Activated naive CD4-positive, alpha-beta T cell treated with anti-CD3 and anti-CD28 coated beads, Interleukin-2, amount 50 U/mL, for 16 hours (primary cell): ENCODE measurements at regions not wholly inside any gene's neighbourhood (a gene's known extent, or its start where the extent isn't known, plus 50 kb on each side); places are given as distances from the start of the nearest gene placed in this dataset.
"Not testable (repeated sequence)": the region's sequence is repeated elsewhere in the genome, so short reads cannot be mapped to it uniquely, and the experiment has no call there.

Experiments
- DNase-seq: peaks from one replicate; pipeline ENCODE4 v3.0.0-alpha.2; 2020

- no peak for DNase-seq
These were observed 159.4 kb upstream of the GCFC2 start for GRCh38 chr2:75870133-75870532.

- DNase-seq = no peak
These were observed 155.0 kb upstream of the GCFC2 start for GRCh38 chr2:75865702-75866101.

- no peak for DNase-seq
These were observed 154.4 kb upstream of the GCFC2 start for GRCh38 chr2:75865083-75865482.

- no peak for DNase-seq
These were observed 151.8 kb upstream of the GCFC2 start for GRCh38 chr2:75862547-75862946.

GRCh38 chr2:75853436-75853835, 142.7 kb upstream of the GCFC2 start:
- no peak for DNase-seq

- no peak for DNase-seq
These were observed 141.9 kb upstream of the GCFC2 start for GRCh38 chr2:75852639-75853038.

- no peak for DNase-seq
These were observed 136.0 kb upstream of the GCFC2 start for GRCh38 chr2:75846683-75847190.

GRCh38 chr2:75844651-75845050, 133.9 kb upstream of the GCFC2 start:
- no peak for DNase-seq

- not testable (repeated sequence) for DNase-seq
These were observed 123.9 kb upstream of the GCFC2 start for GRCh38 chr2:75834588-75834987.

- DNase-seq = no peak
These were observed 122.7 kb upstream of the GCFC2 start for GRCh38 chr2:75833386-75833785.

- no peak for DNase-seq
These were observed 118.1 kb upstream of the GCFC2 start for GRCh38 chr2:75828826-75829225.

GRCh38 chr2:75823515-75823914, 112.8 kb upstream of the GCFC2 start:
- not testable (repeated sequence) for DNase-seq

GRCh38 chr2:75822336-75822735, 111.6 kb upstream of the GCFC2 start:
- DNase-seq = no peak

- DNase-seq = no peak
These were observed 110.0 kb upstream of the GCFC2 start for GRCh38 chr2:75820693-75821092.

- DNase-seq = no peak
These were observed 100.1 kb upstream of the GCFC2 start for GRCh38 chr2:75810611-75811330.

- no peak for DNase-seq
These were observed 98.2 kb upstream of the GCFC2 start for GRCh38 chr2:75808793-75809535.

GRCh38 chr2:75807992-75808391, 97.3 kb upstream of the GCFC2 start:
- DNase-seq = no peak

GRCh38 chr2:75801234-75801982, 90.7 kb upstream of the GCFC2 start:
- DNase-seq = no peak

- no peak for DNase-seq
These were observed 89.7 kb upstream of the GCFC2 start for GRCh38 chr2:75800456-75800855.

GRCh38 chr2:75799859-75800258, 89.1 kb upstream of the GCFC2 start:
- no peak for DNase-seq

- DNase-seq = no peak
These were observed 87.9 kb upstream of the GCFC2 start for GRCh38 chr2:75798569-75798968.

- no peak for DNase-seq
These were observed 82.3 kb upstream of the GCFC2 start for GRCh38 chr2:75792996-75793395.

- no peak for DNase-seq
These were observed 81.4 kb upstream of the GCFC2 start for GRCh38 chr2:75792146-75792545.
